Parathyroid adenoma (tissue), 2 donors: ENCODE measurements at regions not wholly inside any gene's neighbourhood (a gene's known extent, or its start where the extent isn't known, plus 50 kb on each side); places are given as distances from the start of the nearest gene placed in this dataset.

ENCODE experiments used
- H2AFZ ChIP-seq: fragments of 300-600 bp; sonication (generic); one replicate; pipeline ENCODE4 v1.7.0; 2017; ENCODE audit warnings: antibody characterized with exemption, mild to moderate bottlenecking
- H3K27ac ChIP-seq: fragments of 300-600 bp; sonication (generic); one replicate; pipeline ENCODE4 v1.7.0; 2017
- H3K27me3 ChIP-seq: fragments of 300-600 bp; sonication (generic); one replicate; pipeline ENCODE4 v1.7.0; 2017; ENCODE audit warnings: low read length; ENCODE audit not compliant: control insufficient read depth, insufficient read depth
- H3K36me3 ChIP-seq: fragments of 300-600 bp; sonication (generic); one replicate; pipeline ENCODE4 v1.7.0; 2017; ENCODE audit warnings: low read length; ENCODE audit not compliant: control insufficient read depth, insufficient read depth
- H3K4me1 ChIP-seq: fragments of 300-600 bp; sonication (generic); one replicate; pipeline ENCODE4 v1.7.0; 2017; ENCODE audit warnings: control low read depth
- H3K4me2 ChIP-seq: fragments of 300-600 bp; sonication (generic); one replicate; pipeline ENCODE4 v1.7.0; 2017; ENCODE audit warnings: low read length
- H3K4me3 ChIP-seq: fragments of 300-600 bp; sonication (generic); one replicate; pipeline ENCODE4 v1.7.0; 2017; ENCODE audit warnings: low read depth, low read length
- H3K79me2 ChIP-seq: fragments of 300-600 bp; sonication (generic); one replicate; pipeline ENCODE4 v1.7.0; 2017; ENCODE audit warnings: control low read depth
- H3K9ac ChIP-seq: fragments of 300-600 bp; sonication (generic); one replicate; pipeline ENCODE4 v1.7.0; 2017; ENCODE audit warnings: mild to moderate bottlenecking
- H3K9me3 ChIP-seq: fragments of 300-600 bp; sonication (generic); one replicate; pipeline ENCODE4 v1.7.0; 2017; ENCODE audit warnings: low read length; ENCODE audit not compliant: control insufficient read depth
- TF ChIP-seq, protein P1 (sequence below): fragments of 300-600 bp; sonication (generic); IDR thresholded peaks from one replicate; pipeline ENCODE4 v1.7.0; 2017; ENCODE audit warnings: antibody characterized with exemption, mild to moderate bottlenecking
- donor health status: primary hyperparathyroidism.

DNA sequence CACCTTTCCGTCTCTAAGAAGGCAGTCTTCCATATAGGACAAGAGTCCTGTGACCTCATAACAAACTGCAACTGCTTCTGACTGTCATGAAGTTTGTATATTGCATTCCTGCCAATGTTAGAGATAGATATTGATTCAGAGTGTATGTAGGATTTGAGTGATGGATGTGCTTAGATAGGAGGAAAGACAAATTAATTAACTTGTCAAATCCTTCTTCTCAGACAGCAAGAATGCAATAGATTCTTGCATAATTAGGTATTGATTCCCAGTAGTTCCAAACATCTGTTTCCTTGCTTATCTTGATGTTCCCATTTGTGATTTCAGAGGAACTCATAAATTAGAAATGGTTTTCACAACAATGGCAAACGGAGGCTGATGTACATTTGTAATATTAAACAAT, 555.3 kb downstream of the TRAM1L1 start:
- Histone ChIP-seq H3K4me3 (no peak overlapping the region), H3K9ac (no peak overlapping the region), H3K27me3 (no peaks in the 10 kb centered on the region), H3K36me3 (no peaks in the 10 kb centered on the region), H3K9me3 (no peaks in the 10 kb centered on the region), H3K27ac (no peak overlapping the region), H3K4me1 (no peaks in the 10 kb centered on the region), H3K4me2 (no peak overlapping the region), H3K79me2 (no peaks in the 10 kb centered on the region), H2AFZ (no peak overlapping the region)
- TF ChIP-seq, protein P1, sequence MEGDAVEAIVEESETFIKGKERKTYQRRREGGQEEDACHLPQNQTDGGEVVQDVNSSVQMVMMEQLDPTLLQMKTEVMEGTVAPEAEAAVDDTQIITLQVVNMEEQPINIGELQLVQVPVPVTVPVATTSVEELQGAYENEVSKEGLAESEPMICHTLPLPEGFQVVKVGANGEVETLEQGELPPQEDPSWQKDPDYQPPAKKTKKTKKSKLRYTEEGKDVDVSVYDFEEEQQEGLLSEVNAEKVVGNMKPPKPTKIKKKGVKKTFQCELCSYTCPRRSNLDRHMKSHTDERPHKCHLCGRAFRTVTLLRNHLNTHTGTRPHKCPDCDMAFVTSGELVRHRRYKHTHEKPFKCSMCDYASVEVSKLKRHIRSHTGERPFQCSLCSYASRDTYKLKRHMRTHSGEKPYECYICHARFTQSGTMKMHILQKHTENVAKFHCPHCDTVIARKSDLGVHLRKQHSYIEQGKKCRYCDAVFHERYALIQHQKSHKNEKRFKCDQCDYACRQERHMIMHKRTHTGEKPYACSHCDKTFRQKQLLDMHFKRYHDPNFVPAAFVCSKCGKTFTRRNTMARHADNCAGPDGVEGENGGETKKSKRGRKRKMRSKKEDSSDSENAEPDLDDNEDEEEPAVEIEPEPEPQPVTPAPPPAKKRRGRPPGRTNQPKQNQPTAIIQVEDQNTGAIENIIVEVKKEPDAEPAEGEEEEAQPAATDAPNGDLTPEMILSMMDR, result no peak

DNA sequence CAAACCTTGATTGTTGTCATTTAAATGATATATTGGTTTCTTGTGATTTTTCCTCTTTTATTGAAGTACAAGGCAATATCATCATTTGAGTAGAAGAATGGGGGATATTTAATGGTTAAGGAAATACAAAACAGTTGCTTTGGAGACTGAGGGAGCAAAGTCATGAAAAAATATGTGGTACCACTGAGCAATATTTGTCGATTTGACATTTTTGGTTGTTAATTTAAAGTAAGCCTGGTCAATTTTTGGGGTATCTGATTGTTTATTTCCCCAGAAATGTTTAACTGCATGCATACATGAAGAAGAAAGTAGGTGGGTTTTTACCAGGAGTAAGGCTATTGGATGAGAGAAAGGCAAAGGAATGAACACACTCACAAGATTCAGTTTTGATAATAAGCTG, 556.2 kb downstream of the TRAM1L1 start:
- Histone ChIP-seq H3K4me2 (no peak overlapping the region), H3K9me3 (no peaks in the 10 kb centered on the region), H3K4me1 (no peaks in the 10 kb centered on the region), H3K9ac (no peak overlapping the region), H2AFZ (no peak overlapping the region), H3K79me2 (no peaks in the 10 kb centered on the region), H3K27me3 (no peaks in the 10 kb centered on the region), H3K27ac (no peak overlapping the region), H3K4me3 (no peak overlapping the region), H3K36me3 (no peaks in the 10 kb centered on the region)
- TF ChIP-seq, protein P1, result no peak

DNA sequence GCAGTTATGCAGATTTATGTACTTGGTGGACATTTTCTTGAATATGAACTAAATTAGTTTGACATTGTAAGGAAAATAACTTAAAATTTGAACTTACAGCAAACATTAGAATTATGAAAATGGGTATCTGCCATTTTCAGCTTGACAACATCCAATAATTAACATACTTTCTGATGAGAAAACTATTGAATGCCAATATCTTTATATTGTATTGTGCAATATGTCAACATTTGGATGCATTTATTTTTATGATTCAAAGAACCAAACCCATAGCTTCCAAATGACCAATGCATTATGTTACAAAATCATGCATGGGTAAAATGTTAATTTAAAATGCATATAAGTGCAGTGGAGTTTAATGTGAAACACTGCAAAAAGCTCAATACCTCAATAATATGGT, 562.5 kb downstream of the TRAM1L1 start:
- Histone ChIP-seq H3K4me3 (no peak overlapping the region), H3K4me1 (no peaks in the 10 kb centered on the region), H3K9me3 (no peaks in the 10 kb centered on the region), H3K9ac (no peak overlapping the region), H3K4me2 (no peak overlapping the region), H3K27me3 (no peaks in the 10 kb centered on the region), H3K79me2 (no peaks in the 10 kb centered on the region), H2AFZ (no peak overlapping the region), H3K36me3 (no peaks in the 10 kb centered on the region), H3K27ac (no peak overlapping the region)
- TF ChIP-seq, protein P1, result no peak

GRCh38 chr4:116520886-116521285, 564.5 kb downstream of the TRAM1L1 start:
- H3K9me3 ChIP-seq, result no peaks in the 10 kb centered on the region
- H3K4me2 ChIP-seq, result no peak overlapping the region
- no peak overlapping the region for H3K4me3 ChIP-seq
- TF ChIP-seq, protein P1, result no peak
- no peaks in the 10 kb centered on the region for H3K79me2 ChIP-seq
- H2AFZ ChIP-seq, result no peak overlapping the region
- no peaks in the 10 kb centered on the region for H3K36me3 ChIP-seq
- H3K4me1 ChIP-seq, result no peaks in the 10 kb centered on the region
- no peak overlapping the region for H3K9ac ChIP-seq
- H3K27me3 ChIP-seq, result no peaks in the 10 kb centered on the region
- no peak overlapping the region for H3K27ac ChIP-seq

GRCh38 chr4:116516711-116517110, 568.7 kb downstream of the TRAM1L1 start:
- Histone ChIP-seq H3K4me2 (no peak overlapping the region), H3K36me3 (no peaks in the 10 kb centered on the region), H3K4me3 (no peak overlapping the region), H3K9ac (no peak overlapping the region), H3K27ac (no peak overlapping the region), H3K27me3 (no peaks in the 10 kb centered on the region), H2AFZ (no peak overlapping the region), H3K79me2 (no peaks in the 10 kb centered on the region), H3K9me3 (no peaks in the 10 kb centered on the region), H3K4me1 (no peaks in the 10 kb centered on the region)
- TF ChIP-seq, protein P1, result no peak
